RKO (cell line): ENCODE measurements at regions not wholly inside any gene's neighbourhood (a gene's known extent, or its start where the extent isn't known, plus 50 kb on each side); places are given as distances from the start of the nearest gene placed in this dataset.

Source experiments
- DNase-seq: peaks from one replicate; pipeline ENCODE4 v3.0.0-alpha.2; 2016; ENCODE audit warnings: low spot score

DNA sequence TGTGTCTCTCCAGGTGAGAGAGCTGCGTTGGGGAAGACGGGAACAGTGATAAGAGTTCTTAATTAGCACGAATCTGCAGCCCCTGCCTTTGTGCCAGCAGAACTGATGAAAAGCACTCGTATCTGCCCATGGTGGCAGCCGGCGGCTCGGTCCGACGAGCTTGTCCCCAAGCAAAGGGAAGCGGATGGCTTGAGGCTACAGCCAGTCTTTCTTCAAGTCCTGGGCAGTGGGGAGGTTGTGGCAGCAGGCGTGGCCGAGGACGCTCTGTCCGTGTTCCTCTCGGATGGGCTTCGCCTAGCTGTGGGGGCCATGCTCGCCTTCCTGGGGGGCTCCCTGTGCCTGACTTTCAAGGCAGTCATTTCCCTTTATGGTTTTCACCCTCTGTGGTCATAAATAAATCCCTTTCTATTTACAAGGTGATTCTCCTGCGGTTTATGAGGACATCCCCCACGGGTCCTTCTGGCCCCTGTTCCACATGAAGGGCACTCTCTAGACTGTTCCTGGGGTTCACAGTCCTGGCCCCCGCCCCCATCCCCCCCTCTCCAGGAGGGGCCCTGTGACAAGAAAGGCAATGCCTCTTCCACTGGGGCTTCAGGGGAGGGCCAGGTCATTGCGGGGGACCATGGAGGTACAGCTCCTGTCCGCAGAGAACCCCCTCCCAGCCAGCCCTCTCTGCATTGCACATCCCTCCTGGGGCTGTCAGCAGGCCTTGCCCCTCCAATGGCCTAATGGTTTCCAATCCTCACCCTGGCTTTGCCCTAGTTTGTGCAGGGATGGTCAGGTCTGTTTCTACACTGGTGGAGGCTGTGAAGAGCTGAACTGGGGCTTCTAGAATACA is 1212.3 kb downstream of the BRD1 start:
- DNase-seq: no peak

DNA sequence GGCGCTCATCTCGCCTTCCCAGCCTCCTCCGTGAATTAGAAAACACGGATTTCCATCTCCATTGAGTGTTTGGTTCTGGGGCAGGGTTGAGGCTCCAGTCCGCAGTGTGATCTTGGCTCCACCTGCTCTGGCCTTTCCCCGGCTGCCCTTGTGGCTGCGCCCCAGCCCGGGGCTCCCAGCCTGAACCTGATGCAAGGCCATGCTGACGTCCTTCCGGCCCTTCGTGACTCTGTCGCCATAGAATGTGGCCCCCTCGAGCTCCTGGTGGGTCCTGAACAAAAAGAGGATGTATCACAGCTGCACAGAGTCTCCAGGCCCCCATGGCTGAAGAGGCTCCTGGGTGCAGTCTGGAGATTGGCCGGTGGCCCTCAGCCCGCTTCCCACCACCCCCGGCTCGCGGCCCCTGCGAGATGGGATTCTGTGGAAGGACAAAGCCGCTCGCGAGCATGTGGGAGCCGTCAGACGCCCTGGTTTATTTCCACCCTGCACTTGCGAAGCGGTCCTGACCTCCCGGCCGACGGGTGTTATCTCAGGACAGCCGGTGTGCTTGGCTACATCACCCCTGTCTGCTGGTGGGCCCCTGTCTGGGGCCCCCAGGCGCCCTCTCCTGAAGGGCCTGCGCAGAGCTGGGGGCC is 1214.0 kb downstream of the BRD1 start:
- no peak for DNase-seq

DNA sequence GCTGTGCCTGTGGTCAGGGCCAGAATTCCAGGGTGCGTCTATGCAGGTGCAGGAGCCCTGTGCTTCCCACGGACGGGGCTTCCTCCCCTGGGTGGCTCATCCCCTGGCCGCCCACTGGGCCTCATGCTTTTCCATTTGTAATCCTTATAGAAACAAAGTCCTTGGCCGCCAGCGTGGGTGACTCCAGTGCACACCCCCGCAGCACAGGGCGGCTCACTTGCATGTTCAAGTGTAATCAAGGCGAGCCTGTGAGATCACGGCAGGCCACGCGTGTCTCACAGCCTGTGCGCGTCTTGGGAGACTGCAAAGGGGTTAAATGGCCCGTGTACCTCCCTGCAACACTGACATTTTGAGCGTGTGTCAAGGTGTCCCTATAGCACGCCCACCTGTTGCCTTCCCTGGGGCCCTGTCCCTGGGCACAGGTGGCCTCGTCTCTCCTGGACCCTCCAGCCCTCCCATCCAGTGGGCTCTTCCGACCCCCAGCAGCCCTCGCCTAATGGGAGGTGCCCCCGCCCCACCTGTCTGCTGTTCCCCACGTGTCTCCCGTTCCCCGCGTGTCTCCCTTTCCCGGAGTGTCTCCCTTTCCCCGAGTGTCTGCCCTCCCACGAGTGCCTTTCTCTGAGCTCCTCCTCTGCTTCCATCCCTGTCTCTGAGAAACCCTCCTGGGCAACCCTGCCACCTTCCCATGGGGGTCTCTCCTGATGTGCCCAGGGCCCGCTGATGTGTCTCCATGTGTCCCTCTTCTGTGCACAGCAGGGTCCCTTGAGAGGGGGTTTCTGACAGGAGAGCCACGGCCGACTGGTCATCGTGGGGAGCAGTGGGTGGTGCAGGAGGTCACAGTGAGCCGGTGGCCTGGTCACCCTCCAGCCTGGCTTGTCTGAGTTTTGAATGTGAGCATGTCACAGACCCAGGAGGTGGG is 1215.3 kb downstream of the BRD1 start:
- DNase-seq: no peak

DNA sequence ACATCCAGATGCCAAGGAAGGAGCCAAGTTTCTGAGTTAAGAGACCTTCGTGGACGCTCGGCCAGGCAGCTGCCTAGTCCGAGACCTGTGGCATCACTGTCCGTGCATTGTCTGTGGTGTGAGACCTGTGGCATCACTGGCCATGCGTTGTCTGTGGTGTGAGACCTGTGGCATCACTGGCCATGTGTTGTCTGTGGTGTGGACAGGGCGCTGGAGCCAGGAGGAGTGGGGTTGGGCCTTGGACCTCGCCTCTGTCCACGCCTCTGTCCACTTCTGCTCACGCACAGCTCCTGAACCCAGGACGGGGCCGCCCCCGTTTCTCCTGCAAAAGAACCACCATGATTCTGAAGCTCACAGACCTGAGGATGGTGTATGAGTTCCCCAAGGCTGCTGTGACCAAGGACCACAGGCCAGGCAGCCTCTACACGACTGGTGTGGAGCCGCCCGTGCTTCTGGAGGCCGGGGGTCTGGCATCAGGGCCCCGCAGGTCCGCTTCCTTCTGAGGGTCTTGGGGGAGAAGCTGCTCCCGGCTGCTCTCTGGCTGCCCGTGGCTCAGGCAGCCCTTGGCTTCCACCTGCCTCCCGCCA is 1218.3 kb downstream of the BRD1 start:
- no peak for DNase-seq

DNA sequence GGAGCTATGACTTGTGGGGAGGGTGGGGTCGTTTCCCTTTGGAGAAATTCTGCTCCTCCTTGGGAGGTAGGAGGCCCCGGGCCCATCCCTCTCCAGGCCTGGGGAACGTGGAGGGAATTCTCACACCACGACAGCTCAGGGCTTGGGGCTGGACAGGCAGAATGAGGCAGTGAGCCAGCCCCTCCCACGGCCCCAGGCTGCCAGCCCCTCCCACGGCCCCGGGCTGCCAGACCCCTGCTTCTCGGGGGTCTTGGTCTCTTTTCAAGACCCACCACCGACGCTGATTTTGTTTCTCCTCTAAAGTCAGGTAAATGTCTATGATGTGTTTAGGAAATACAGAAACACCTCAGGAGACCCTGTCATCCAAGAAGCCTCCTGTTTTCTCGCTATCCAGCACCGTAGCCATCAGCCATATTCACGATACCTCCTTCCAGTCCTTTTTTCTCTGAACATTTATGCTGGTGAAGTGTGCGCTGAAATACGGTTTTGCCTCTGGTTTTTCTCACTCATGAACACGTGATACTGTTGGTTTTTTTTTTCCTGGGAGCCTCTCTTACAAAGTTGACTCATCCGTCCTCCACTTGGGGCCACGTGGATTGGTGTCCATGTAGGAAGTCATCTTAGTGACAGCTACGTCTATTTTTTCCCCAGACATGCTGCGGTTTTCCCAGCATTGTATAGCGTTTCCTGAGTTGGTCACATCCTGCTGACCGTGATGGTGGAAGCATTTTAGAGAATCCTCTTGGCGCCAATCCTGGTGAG is 1219.6 kb downstream of the BRD1 start:
- no peak for DNase-seq

DNA sequence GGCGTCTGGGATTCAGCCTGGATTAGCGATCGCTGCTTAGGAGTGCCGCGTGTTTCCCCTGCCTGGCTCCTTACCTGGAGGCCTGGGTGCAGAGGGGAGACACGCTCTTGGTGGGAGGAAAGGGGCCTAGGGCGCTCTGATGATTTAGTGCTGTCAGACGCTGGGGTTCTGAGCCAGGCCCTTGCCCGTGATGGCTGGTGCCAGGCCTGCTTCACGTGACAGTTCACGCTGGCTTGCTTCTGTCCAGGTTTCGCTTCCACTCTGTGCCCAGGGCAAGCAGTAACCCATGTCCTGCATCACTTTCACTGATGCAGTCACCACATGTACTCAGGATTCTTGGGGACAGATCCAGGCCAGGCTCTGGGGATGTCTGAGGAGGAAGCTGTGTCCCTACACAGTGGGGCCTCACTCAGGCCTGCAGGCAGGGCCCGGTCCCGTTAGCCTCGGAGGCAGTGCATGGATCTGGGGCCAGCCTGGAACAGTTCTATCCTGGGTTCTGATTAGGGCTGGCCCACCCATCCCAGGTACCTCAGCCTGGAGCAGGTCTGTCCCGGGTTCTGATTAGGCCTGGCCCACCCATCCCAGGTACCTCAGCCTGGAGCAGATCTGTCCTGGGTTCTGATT is 1220.9 kb downstream of the BRD1 start:
- no peak for DNase-seq

DNA sequence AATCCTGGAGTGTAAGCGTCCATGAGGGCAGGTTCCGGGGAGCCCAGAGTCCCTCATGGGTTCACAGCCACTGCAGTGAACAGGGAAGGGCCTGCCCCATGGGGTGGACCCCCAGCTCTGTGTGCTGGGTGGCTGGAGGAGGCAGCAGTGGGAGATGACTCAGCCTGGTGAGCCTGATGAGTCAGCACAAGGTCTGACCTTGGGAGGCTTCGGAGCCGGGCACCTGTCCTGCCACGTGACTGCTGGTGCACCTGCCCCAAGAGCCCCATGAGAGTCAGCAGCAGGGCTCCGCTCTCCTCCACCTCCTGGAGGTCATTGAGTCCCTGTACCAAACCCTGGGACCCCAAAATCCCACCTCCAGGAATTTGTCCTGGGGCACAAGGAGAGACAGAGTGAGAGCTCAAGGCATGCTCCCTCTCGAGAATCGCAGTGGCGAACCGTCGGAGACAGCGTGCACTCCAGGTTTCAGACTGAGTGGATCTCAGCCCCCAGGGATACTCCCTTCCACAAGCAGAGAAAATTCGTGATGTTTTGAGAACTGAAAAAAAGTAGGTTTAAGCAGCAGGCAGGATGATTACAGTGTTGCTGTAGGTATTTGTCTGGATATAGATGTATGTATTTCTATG is 1221.7 kb downstream of the BRD1 start:
- DNase-seq: no peak

DNA sequence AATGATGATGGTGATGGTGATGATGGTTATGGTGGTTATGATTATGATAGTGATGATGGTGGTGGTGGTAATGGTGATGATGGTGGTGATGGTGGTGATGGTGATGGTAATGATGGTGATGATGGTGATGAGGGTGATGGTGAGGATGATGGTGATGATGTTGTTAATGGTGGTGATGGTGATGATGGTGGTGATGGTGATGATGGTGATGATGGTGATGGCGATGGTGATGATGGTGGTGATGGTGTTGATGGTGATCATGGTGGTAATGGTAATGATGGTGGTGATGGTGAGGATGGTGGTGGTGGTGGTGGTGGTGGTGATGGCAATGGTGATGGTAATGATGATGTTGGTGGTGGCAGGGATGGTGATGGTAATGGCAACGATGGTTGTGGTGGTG is 1222.5 kb downstream of the BRD1 start:
- no peak for DNase-seq

DNA sequence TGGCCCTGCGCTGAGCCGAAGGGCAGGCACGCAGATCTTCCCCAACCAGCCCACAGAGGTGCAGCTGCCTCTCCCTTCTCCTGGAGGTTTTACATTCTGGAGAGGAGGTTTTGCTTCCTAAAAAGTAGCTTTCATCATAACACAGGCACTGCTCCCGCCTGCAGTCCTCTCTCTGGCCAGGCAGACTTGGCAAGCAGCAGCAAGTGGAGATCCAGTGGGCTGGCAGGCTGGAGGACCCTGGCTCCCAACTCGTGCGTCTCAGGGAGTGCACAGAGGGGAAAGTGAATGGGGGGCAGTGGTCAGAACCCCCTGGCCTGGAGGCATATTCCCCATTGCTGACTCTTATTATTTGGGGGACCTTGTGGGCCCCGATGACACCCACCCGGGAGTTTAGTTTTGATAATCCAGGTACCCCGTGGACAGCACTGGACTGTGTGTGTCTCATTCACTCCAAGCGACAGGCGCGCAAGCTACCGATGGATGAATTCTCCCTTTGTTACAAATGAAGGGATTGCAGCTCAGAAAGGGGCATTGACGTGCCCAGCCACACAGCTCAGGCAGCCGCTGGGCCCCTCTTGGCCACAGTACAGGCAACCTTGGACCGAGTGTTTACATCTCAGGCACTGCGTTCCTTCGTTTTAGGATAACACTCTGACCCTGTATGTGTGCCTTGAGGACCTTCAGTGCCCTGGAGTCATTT is 1223.9 kb downstream of the BRD1 start:
- no peak for DNase-seq

DNA sequence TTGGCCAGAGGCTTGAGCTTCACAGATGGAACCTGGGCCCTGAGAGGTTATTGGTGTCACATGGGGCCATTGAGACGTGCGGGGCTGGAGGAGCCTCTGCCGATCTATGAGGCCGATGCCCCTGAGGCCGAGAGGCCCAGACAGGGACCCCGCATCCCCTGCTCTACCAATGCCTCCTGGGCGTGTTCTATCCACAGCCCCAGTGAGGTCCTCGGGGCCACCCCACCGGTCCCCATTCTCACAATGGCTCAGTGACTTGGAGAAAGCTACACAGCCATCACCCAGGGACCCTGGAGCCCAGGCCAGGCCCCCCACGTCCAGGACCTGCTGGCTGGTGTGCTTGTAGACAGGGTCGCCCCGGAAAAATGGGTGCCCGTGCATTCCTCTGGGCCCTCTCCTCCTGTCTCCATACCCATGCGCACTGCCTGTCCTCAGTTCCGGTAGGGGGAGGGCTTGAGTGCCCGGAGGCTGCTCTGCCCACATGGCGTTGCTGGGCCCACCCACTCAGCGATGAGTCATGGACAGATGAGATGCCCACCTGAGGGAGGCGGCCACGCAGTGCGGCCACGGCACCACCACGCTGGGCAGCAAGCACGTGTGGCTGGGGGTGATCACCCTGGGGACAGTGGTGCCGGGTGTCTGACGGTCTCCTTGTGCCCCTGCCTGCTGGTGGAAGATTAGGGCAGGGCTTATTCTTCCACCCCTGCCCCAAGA is 1224.7 kb downstream of the BRD1 start:
- DNase-seq: no peak

DNA sequence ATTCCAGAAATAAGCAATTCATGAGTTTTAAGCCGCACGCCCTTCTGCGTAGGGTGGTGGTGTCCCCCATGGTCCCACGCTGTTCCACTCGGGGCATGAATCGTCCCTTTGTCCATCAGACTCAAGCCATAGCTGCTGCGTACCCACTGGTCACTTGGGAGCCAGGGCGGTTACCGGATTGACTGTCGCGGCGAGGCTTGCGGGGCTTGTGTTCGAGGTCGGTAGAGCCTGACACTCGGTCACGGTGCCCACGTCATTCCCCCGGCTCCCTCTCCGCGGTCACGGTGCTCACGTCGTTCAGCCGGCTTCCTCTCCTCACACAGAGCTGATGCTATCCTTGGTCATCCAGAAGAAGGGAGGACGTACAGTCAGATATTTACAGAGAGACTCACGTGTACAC is 1227.0 kb downstream of the BRD1 start:
- no peak for DNase-seq

DNA sequence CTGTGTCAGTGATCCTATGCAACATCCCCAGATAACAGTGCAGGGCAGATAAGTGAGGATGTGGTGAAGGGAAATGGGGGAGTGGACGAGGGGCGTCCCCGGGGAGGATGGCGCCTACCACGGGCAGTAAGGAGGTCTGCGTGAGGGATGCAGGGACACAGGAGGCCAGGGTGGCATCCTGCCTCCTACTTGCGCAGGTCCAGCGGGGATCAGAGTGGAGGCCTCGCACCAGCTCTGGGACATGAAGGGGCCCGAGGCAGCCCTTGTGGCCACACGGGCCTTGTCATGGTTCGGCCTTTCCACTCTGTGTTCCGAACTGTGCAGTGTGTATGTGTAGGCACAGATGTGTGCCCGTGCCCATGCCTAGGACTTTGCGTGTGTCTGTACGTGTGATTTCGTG is 1227.5 kb downstream of the BRD1 start:
- DNase-seq: no peak

DNA sequence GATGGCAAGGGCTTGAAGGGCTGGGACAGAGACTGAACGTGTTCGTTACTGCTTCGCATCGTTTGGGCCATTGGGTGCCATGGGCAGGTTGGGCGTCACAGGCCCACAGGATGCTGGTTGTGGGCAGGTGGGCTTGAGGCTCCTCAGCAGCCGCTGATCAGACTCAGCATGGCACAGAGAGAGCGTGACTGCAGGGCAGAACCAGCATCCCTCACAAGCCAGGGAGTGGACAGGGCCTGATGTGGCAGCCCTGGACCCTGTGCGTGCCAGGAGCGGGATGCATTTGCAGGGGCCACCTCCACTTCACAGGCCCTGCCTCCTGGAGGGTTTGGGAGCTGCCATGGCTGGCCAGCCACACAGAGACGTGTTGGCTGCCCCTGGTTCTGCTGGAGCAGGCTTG is 1228.3 kb downstream of the BRD1 start:
- no peak for DNase-seq

DNA sequence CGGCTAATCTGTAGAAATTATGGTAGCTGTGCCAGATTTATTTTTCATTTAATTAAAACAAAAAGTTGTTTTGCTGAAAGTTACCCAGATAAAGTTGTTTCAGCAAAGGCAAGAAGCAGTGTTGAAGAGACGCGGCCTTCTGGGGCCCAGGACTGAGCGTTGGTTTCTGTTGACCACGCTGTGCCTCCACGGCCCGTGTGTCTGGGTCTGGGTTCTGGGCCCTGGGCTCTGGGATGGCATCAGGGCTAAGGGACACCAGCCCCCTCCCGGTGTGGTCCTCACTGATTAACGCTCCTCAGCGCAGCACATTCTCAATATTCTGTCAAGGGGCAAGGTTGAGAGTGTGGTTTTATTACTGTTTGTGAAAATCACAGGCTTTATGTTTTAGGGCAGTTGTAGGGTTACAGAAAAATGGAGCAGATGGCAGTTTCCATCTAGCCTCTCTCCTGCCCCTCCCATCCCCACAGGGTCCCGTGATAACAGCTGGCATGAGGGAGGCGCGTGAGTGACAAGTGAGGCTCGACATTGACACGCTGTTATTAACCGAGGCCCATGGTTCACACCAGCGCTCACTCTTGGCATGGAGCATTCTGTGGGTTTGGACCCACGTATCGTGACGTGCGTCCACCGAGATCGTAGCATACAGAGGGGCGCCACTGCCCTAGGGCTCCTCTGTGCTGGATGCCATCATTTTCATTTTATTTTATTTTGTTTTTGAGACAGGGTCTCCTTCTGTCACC is 1231.4 kb downstream of the BRD1 start:
- no peak for DNase-seq

DNA sequence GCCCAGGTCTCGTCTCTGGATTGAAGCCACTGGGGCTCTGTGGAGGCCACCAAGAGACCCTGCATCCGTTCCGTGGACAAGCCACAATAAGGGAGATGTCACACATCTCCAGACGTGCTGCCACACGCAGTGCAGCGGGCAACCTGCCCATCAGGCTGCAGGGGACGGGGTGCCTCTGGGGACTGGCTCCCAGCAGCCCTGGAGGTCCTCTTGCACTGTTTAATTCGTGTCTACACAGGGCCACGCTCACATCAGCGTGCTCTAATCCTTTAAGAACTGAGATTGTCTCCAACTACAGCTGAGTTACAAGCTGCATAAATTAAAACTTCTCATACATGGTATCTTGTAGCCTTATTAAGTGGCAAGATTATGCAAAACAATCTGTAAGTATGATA is 1232.2 kb downstream of the BRD1 start:
- DNase-seq: no peak

DNA sequence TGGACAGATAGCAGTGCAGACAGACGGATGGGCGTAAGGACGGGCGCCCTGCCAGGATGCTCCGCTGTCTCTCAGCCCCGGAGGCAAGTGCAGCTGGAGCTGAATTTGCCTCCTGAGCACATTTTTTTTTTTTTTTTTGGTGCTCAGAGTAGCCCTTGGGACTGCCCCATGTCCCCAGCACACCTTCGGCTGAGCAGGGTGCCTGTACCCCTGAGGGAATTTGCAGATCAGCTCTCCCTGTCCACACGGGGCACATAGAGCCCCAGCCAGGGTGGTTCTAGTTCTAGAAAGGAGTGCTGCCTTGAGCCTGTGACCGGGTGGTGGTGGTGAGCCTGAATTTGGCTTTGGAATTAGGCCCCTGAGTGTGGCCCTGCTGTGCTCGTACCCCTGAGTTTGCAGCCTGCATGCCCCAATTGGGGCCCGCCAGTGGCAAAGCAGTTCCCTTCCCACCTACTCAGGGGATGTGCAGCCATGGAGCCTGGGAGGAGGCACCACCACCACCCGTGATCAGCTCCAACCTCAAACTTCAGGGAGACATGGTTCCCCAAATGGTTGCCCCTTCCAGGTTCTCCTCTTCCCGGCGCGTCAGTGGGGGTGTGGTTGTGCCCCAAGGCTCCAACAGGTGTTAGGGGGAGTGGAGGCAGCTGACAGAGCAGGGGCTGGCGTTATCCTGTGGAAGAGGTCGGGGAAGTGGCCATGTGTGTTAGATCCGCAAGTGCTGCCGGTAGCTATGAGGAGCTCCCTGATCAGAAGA is 1232.7 kb downstream of the BRD1 start:
- DNase-seq: no peak

DNA sequence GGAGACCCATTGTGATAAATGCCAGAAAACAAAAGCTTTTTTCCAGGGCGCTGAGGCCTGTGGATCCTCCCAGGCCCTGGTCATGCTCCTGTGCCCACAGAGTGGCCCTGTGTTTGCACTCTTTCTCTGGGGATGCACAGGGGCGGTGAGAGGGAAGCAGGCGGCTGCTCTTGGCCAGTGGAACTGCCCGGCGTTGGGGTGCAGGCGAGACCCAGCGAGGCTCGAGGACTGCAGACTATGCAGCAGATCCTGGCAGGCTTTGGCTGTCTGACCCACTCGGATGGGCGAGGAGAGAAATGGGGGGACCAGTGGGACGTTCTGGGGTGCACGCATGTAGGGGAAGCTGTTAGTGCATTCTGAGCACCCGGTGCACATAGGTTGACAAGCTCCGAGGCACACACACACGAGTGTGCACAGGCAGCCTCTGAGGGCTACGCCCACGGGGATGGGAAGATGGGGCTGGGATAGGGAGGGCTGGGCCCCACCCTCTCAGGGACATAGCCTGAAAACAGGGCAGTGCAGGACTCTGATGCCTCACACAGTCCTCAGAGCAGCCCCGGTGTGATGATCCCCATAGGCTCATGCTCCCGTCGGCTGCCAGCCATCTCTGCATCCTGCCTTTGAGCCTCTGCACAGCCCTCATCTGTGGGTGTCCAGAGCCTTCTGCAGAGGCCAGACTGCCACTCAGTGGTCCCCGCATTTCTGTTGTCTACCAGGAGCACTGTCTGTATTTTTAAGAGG is 1233.5 kb downstream of the BRD1 start:
- DNase-seq: no peak
